ENCODE measurements at regions not wholly inside any gene's neighbourhood (a gene's known extent, or its start where the extent isn't known, plus 50 kb on each side); places are given as distances from the start of the nearest gene placed in this dataset.

DNA sequence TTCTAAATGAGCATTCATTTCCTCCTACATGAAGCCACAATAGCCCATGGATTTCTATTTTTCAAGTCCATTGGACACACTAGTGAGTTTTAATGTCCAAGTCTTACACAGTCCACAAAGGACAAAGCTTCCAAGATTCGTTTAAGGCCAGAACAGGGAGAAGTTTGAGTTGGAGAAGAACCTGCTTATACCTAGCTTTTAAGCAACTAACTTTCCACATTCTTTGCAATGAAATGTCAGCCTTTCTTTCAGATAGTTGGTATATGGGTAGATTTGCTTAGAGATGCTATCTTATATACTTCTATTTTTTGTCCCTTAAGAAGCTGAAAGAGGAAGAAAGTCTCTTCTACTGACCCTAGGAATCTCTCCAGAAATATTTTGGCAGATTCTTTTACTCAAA is 66.1 kb upstream of the NPAS2 start:
- Mint-ChIP-seq H3K4me1 (no peaks in the 10 kb centered on the region), H3K4me3 (no peak overlapping the region), H3K27me3 (ENCODE audit: low read depth in 2 of 2) (peaks cover 21 to 39% of the 10 kb centered on the region in 2 donors), H3K9me3 (no peaks in the 10 kb centered on the region), H3K27ac (no peak overlapping the region), H3K36me3 (no peaks in the 10 kb centered on the region)
- Histone ChIP-seq H3K4me3 (ENCODE audit: low read length) (no peak overlapping the region), H3K27ac (ENCODE audit: low read length) (no peak overlapping the region), H3K27me3 (ENCODE audit: control insufficient read depth, insufficient read depth, low read length) (no peaks in the 10 kb centered on the region), H3K9me3 (ENCODE audit: control insufficient read depth, insufficient read depth, low read length) (no peaks in the 10 kb centered on the region), H3K36me3 (ENCODE audit: control insufficient read depth, insufficient read depth, low read length) (no peaks in the 10 kb centered on the region), H3K4me1 (ENCODE audit: control insufficient read depth, insufficient read depth, low read length) (no peaks in the 10 kb centered on the region)
- TF ChIP-seq, protein P1, sequence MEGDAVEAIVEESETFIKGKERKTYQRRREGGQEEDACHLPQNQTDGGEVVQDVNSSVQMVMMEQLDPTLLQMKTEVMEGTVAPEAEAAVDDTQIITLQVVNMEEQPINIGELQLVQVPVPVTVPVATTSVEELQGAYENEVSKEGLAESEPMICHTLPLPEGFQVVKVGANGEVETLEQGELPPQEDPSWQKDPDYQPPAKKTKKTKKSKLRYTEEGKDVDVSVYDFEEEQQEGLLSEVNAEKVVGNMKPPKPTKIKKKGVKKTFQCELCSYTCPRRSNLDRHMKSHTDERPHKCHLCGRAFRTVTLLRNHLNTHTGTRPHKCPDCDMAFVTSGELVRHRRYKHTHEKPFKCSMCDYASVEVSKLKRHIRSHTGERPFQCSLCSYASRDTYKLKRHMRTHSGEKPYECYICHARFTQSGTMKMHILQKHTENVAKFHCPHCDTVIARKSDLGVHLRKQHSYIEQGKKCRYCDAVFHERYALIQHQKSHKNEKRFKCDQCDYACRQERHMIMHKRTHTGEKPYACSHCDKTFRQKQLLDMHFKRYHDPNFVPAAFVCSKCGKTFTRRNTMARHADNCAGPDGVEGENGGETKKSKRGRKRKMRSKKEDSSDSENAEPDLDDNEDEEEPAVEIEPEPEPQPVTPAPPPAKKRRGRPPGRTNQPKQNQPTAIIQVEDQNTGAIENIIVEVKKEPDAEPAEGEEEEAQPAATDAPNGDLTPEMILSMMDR (IDR thresholded peaks at IDR 0.05): no peak
- WGBS (ENCODE audit: insufficient coverage): no CpG with 5 or more reads among the region's 1 CpG
- DNase-seq: no peak
- no peak for ATAC-seq
- intact Hi-C loops (cut with micrococcal nuclease): no loop called here

DNA sequence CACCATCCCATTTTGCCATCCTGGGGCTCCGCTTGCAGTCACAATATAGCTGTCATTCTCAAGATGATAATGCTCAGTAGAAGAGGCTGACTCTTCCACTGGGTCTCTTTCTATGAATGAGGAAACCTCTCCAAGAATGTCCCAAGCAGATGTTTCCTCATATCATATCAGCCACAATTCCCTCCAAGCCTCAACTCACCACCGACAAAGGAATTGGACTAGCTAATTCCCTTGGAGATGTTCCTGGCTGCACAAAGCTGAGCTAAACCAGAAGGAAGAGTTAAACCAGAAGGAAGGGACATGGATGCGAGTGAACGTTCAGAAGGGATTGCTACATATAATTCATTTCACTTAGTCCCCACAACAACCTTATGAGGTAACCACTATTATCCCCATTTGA is 65.0 kb upstream of the NPAS2 start:
- ATAC-seq (no peak), DNase-seq (no peak)
- Mint-ChIP-seq H3K27me3 (ENCODE audit: low read depth in 2 of 2) (peaks cover 18 to 29% of the 10 kb centered on the region in 2 donors), H3K4me1 (no peaks in the 10 kb centered on the region), H3K4me3 (no peak overlapping the region), H3K9me3 (no peaks in the 10 kb centered on the region), H3K36me3 (no peaks in the 10 kb centered on the region), H3K27ac (no peak overlapping the region)
- intact Hi-C loops (cut with micrococcal nuclease): no loop called here
- Histone ChIP-seq H3K27ac (ENCODE audit: low read length) (no peak overlapping the region), H3K9me3 (ENCODE audit: control insufficient read depth, insufficient read depth, low read length) (no peaks in the 10 kb centered on the region), H3K36me3 (ENCODE audit: control insufficient read depth, insufficient read depth, low read length) (no peaks in the 10 kb centered on the region), H3K4me3 (ENCODE audit: low read length) (no peak overlapping the region), H3K4me1 (ENCODE audit: control insufficient read depth, insufficient read depth, low read length) (no peaks in the 10 kb centered on the region), H3K27me3 (ENCODE audit: control insufficient read depth, insufficient read depth, low read length) (no peaks in the 10 kb centered on the region)
- TF ChIP-seq, protein P1 (IDR thresholded peaks at IDR 0.05): no peak
- WGBS (ENCODE audit: insufficient coverage): 85% methylated on average over 2 of the region's 4 CpGs

DNA sequence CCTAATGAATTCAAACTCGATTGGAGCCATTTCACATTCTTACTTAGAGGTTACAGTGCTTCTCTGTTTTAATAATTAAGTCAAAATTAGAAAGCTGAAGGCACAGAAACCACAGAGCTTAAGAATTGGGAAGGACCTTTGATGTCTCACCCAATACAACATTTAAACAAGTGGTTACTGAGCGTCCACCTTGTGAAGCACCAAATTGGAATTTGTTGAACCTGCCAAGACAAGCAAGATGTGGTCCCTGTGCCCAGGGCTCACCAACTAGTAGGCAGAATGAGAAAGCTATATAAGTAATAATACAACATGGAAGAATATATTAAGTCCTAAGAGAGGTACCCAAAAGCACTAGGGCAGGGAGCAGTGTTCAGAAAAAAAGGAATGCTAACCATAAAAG is 64.5 kb upstream of the NPAS2 start:
- H3K27ac ChIP-seq (ENCODE audit: low read length): no peak overlapping the region
- H3K36me3 ChIP-seq (ENCODE audit: control insufficient read depth, insufficient read depth, low read length): no peaks in the 10 kb centered on the region
- no peak overlapping the region for H3K4me3 ChIP-seq (ENCODE audit: low read length)
- DNase-seq (no peak), ATAC-seq (no peak)
- Mint-ChIP-seq H3K9me3 (no peaks in the 10 kb centered on the region), H3K27ac (no peak overlapping the region), H3K27me3 (ENCODE audit: low read depth in 2 of 2) (peaks cover 18 to 24% of the 10 kb centered on the region in 2 donors), H3K36me3 (no peaks in the 10 kb centered on the region), H3K4me1 (no peaks in the 10 kb centered on the region), H3K4me3 (no peak overlapping the region)
- TF ChIP-seq, protein P1 (IDR thresholded peaks at IDR 0.05): no peak
- no peaks in the 10 kb centered on the region for H3K4me1 ChIP-seq (ENCODE audit: control insufficient read depth, insufficient read depth, low read length)
- no peaks in the 10 kb centered on the region for H3K27me3 ChIP-seq (ENCODE audit: control insufficient read depth, insufficient read depth, low read length)
- intact Hi-C loops (cut with micrococcal nuclease): no loop called here
- 100% methylated on average over 1 of the region's 2 CpGs for WGBS (ENCODE audit: insufficient coverage)
- no peaks in the 10 kb centered on the region for H3K9me3 ChIP-seq (ENCODE audit: control insufficient read depth, insufficient read depth, low read length)

DNA sequence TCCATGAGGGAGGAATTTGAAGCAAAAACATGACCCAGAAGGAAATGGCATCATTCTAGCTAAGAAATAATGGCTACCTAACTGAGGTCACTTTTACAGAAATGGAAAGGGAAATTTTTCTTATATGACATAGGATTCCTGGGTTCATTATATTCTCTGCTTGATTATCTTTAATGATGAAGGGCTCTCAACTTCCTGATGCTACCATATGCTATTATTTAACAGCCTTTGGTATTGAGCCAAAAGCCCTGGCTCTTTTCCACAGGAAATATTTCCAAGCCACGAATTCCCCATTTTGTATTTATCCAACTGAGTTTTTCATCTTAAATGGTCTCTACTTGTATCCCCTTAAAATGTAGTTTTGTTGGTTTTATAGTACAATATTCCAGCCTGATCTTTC is 63.2 kb upstream of the NPAS2 start:
- intact Hi-C loops (cut with micrococcal nuclease): no loop called here
- WGBS (ENCODE audit: insufficient coverage): no CpG with 5 or more reads among the region's 1 CpG
- H3K36me3 Mint-ChIP-seq: no peaks in the 10 kb centered on the region
- no peak overlapping the region for H3K4me3 Mint-ChIP-seq
- ATAC-seq: no peak
- no peaks in the 10 kb centered on the region for H3K36me3 ChIP-seq (ENCODE audit: control insufficient read depth, insufficient read depth, low read length)
- H3K27ac ChIP-seq (ENCODE audit: low read length): no peak overlapping the region
- H3K27me3 ChIP-seq (ENCODE audit: control insufficient read depth, insufficient read depth, low read length): no peaks in the 10 kb centered on the region
- no peak for DNase-seq
- H3K4me1 Mint-ChIP-seq: no peaks in the 10 kb centered on the region
- peaks cover 16 to 17% of the 10 kb centered on the region in 2 donors for H3K27me3 Mint-ChIP-seq (ENCODE audit: low read depth in 2 of 2)
- H3K4me1 ChIP-seq (ENCODE audit: control insufficient read depth, insufficient read depth, low read length): no peaks in the 10 kb centered on the region
- H3K9me3 ChIP-seq (ENCODE audit: control insufficient read depth, insufficient read depth, low read length): no peaks in the 10 kb centered on the region
- H3K9me3 Mint-ChIP-seq: no peaks in the 10 kb centered on the region
- H3K4me3 ChIP-seq (ENCODE audit: low read length): no peak overlapping the region
- TF ChIP-seq, protein P1 (IDR thresholded peaks at IDR 0.05): no peak
- no peak overlapping the region for H3K27ac Mint-ChIP-seq
